NCI-H2081 (cell line): ENCODE measurements at regions not wholly inside any gene's neighbourhood (a gene's known extent, or its start where the extent isn't known, plus 50 kb on each side); places are given as distances from the start of the nearest gene placed in this dataset.
"Not testable (repeated sequence)": the region's sequence is repeated elsewhere in the genome, so short reads cannot be mapped to it uniquely, and the experiment has no call there.

Source experiments
- DNase-seq, 2 experiments: peaks; one replicate each; lab custom pipeline; 2025; lab: John Stamatoyannopoulos, UW

- DNase-seq, result no peak
These were observed 93.9 kb upstream of the AGAP1 start for GRCh38 chr2:235399895-235400294.

- no peak for DNase-seq
These were observed 91.4 kb upstream of the AGAP1 start for GRCh38 chr2:235402422-235402821.

- no peak for DNase-seq
These were observed 88.1 kb upstream of the AGAP1 start for GRCh38 chr2:235405612-235406361.

GRCh38 chr2:235406430-235406829 lies 87.4 kb upstream of the AGAP1 start:
- no peak for DNase-seq

GRCh38 chr2:235411905-235412485 lies 81.8 kb upstream of the AGAP1 start:
- DNase-seq, result no peak

GRCh38 chr2:235413064-235413463 lies 80.8 kb upstream of the AGAP1 start:
- no peak for DNase-seq

GRCh38 chr2:235414422-235414821 lies 79.4 kb upstream of the AGAP1 start:
- DNase-seq, result peak; percentile 6 to 79

GRCh38 chr2:235416858-235417499 lies 76.9 kb upstream of the AGAP1 start:
- no peak for DNase-seq

GRCh38 chr2:235418918-235419317 lies 74.9 kb upstream of the AGAP1 start:
- DNase-seq, result no peak

GRCh38 chr2:235419996-235420395 lies 73.8 kb upstream of the AGAP1 start:
- DNase-seq, result no peak

GRCh38 chr2:235421618-235422017 lies 72.2 kb upstream of the AGAP1 start:
- DNase-seq, result no peak

- DNase-seq, result no peak
These were observed 63.3 kb upstream of the AGAP1 start for GRCh38 chr2:235430366-235431083.

- no peak for DNase-seq
These were observed 60.9 kb upstream of the AGAP1 start for GRCh38 chr2:235432741-235433520.

GRCh38 chr2:235433860-235434259 lies 60.0 kb upstream of the AGAP1 start:
- peak in 1 of 2 experiments; percentile 8 for DNase-seq

- no peak for DNase-seq
These were observed 53.7 kb upstream of the AGAP1 start for GRCh38 chr2:235439959-235440662.

GRCh38 chr2:235443580-235443979 lies 50.3 kb upstream of the AGAP1 start:
- not testable (repeated sequence) for DNase-seq
